ENCODE measurements at regions not wholly inside any gene's neighbourhood (a gene's known extent, or its start where the extent isn't known, plus 50 kb on each side); places are given as distances from the start of the nearest gene placed in this dataset.

GRCh38 chr1:29869802-29870201, 633.5 kb downstream of the PTPRU start:
- Histone ChIP-seq H4K20me1 (ENCODE audit: insufficient read depth, low read length) (no peaks in the 10 kb centered on the region), H3K9ac (ENCODE audit: insufficient read depth, low read depth, low read length) (no peak overlapping the region), H2AFZ (ENCODE audit: low read length) (no peak overlapping the region), H3K27me3 (ENCODE audit: control insufficient read depth in 1 of 2, insufficient read depth in 2 of 2, low read length in 2 of 2) (no peaks in the 10 kb centered on the region), H3K4me1 (ENCODE audit: insufficient read depth, low read length) (no peaks in the 10 kb centered on the region), H3K36me3 (replicated peaks in 1 of 2; ENCODE audit: control insufficient read depth in 1 of 2, insufficient read depth in 2 of 2, low read length in 2 of 2) (no peaks in the 10 kb centered on the region), H3K27ac (ENCODE audit: extremely low read length, insufficient read depth, low read length) (no peak overlapping the region), H3K79me2 (ENCODE audit: insufficient read depth, low read length) (no peaks in the 10 kb centered on the region), H3K4me3 (replicated peaks in 1 of 3; ENCODE audit: insufficient read depth in 1 of 3, low read depth in 2 of 3, low read length in 3 of 3) (no peak overlapping the region), H3K4me2 (ENCODE audit: low read depth, low read length) (no peak overlapping the region), H3K9me3 (ENCODE audit: low read length) (no peaks in the 10 kb centered on the region)
- BruUV-seq (replicated peaks) = no TSS peak
- in situ Hi-C loops (cut with HindIII; ENCODE audit: extremely low pct_ligation_motif_present, low pct_unique_long_range_greater_than_20kb) (no loop called here), intact Hi-C loops (cut with micrococcal nuclease; ENCODE audit: unreplicated experiment) (no loop called here)
- no peak for DNase-seq (ENCODE audit: low spot score)
- POLR2A ChIA-PET = no interaction called here
- CTCF ChIA-PET (ENCODE audit: low intra/inter-chr PET ratio, low total read pairs) = no interaction called here
- ATAC-seq = no peak
- no peak for FAIRE-seq
- 0% methylated on average over 2 of the region's 2 CpGs for WGBS (ENCODE audit: low lambda C conversion rate)
- TF ChIP-seq CENPBD1 (CRISPR knock-in tag; IDR thresholded peaks at IDR 0.05; ENCODE audit: borderline replicate concordance, low read depth) = no peak
- TF ChIP-seq ZSCAN21 (CRISPR knock-in tag; IDR thresholded peaks at IDR 0.05; ENCODE audit: borderline replicate concordance) = no peak
- TF ChIP-seq ZNF883 (CRISPR knock-in tag; IDR thresholded peaks at IDR 0.05; ENCODE audit: not compliant biosample characterization) = no peak
- no peak for TF ChIP-seq SRSF4 (IDR thresholded peaks at IDR 0.05; ENCODE audit: low read depth, low read length, poor library complexity, severe bottlenecking)
- TF ChIP-seq AKNA (CRISPR knock-in tag; IDR thresholded peaks at IDR 0.05; ENCODE audit: borderline replicate concordance) = no peak
- TF ChIP-seq ZNF574 (CRISPR knock-in tag; IDR thresholded peaks at IDR 0.05) = no peak
- no peak for TF ChIP-seq NFIC (IDR thresholded peaks at IDR 0.05; ENCODE audit: low read length)
- TF ChIP-seq IKZF4 (CRISPR knock-in tag; IDR thresholded peaks at IDR 0.05; ENCODE audit: borderline replicate concordance, low read depth, not compliant biosample characterization) = no peak
- TF ChIP-seq ZNF605 (CRISPR knock-in tag; IDR thresholded peaks at IDR 0.05) = no peak
- no peak for TF ChIP-seq ZNF703 (CRISPR knock-in tag; IDR thresholded peaks at IDR 0.05; ENCODE audit: borderline replicate concordance)
- TF ChIP-seq CBFB (CRISPR knock-in tag; IDR thresholded peaks at IDR 0.05) = no peak
- TF ChIP-seq ARNT2 (CRISPR knock-in tag; IDR thresholded peaks at IDR 0.05; ENCODE audit: low read depth) = no peak
- no peak for TF ChIP-seq MED1 (CRISPR knock-in tag; IDR thresholded peaks at IDR 0.05)
- TF ChIP-seq ZNF790 (CRISPR knock-in tag; IDR thresholded peaks at IDR 0.05; ENCODE audit: borderline replicate concordance) = no peak
- no peak for TF ChIP-seq NR0B2 (CRISPR knock-in tag; IDR thresholded peaks at IDR 0.05)
